ENCODE measurements at regions not wholly inside any gene's neighbourhood (a gene's known extent, or its start where the extent isn't known, plus 50 kb on each side); places are given as distances from the start of the nearest gene placed in this dataset.

DNA sequence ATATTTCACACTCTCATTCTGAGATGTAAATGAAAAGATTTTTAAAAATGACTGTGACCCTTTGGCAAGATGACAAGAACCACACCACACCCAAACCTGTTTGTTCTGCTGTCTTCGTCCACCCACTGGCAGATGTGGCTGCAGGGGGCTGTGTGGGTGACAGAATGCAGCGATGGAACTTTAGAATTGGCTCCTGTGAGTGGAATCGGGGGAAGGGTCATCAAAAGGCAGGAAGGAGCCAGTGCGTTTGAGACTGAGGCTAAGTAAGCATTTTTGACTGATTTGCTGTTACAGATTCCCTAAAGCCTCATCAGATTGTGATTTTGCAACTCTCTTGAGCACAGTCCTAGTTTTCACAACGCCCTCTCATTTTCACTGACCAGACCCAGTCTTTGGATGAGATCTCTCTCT, 111.2 kb upstream of the ADGRL2 start:
- TF ChIP-seq NKX3-1 (CRISPR knock-in tag; IDR thresholded peaks at IDR 0.05): no peak
- no peak for TF ChIP-seq CREM (IDR thresholded peaks at IDR 0.05)
- TF ChIP-seq CREM (CRISPR knock-in tag; IDR thresholded peaks at IDR 0.05): no peak
- TF ChIP-seq, protein P1, sequence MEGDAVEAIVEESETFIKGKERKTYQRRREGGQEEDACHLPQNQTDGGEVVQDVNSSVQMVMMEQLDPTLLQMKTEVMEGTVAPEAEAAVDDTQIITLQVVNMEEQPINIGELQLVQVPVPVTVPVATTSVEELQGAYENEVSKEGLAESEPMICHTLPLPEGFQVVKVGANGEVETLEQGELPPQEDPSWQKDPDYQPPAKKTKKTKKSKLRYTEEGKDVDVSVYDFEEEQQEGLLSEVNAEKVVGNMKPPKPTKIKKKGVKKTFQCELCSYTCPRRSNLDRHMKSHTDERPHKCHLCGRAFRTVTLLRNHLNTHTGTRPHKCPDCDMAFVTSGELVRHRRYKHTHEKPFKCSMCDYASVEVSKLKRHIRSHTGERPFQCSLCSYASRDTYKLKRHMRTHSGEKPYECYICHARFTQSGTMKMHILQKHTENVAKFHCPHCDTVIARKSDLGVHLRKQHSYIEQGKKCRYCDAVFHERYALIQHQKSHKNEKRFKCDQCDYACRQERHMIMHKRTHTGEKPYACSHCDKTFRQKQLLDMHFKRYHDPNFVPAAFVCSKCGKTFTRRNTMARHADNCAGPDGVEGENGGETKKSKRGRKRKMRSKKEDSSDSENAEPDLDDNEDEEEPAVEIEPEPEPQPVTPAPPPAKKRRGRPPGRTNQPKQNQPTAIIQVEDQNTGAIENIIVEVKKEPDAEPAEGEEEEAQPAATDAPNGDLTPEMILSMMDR (CRISPR knock-in tag; IDR thresholded peaks at IDR 0.05): no peak
- no peak for TF ChIP-seq RFX5 (IDR thresholded peaks at IDR 0.05; ENCODE audit: low read depth, low read length)
- TF ChIP-seq, protein P2, sequence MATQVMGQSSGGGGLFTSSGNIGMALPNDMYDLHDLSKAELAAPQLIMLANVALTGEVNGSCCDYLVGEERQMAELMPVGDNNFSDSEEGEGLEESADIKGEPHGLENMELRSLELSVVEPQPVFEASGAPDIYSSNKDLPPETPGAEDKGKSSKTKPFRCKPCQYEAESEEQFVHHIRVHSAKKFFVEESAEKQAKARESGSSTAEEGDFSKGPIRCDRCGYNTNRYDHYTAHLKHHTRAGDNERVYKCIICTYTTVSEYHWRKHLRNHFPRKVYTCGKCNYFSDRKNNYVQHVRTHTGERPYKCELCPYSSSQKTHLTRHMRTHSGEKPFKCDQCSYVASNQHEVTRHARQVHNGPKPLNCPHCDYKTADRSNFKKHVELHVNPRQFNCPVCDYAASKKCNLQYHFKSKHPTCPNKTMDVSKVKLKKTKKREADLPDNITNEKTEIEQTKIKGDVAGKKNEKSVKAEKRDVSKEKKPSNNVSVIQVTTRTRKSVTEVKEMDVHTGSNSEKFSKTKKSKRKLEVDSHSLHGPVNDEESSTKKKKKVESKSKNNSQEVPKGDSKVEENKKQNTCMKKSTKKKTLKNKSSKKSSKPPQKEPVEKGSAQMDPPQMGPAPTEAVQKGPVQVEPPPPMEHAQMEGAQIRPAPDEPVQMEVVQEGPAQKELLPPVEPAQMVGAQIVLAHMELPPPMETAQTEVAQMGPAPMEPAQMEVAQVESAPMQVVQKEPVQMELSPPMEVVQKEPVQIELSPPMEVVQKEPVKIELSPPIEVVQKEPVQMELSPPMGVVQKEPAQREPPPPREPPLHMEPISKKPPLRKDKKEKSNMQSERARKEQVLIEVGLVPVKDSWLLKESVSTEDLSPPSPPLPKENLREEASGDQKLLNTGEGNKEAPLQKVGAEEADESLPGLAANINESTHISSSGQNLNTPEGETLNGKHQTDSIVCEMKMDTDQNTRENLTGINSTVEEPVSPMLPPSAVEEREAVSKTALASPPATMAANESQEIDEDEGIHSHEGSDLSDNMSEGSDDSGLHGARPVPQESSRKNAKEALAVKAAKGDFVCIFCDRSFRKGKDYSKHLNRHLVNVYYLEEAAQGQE (IDR thresholded peaks at IDR 0.05; ENCODE audit: borderline replicate concordance in 1 of 2, low read depth in 1 of 2, low read length in 2 of 2): no peak

Data from HepG2 (cell line).